GM23338 (cell line): ENCODE measurements at regions not wholly inside any gene's neighbourhood (a gene's known extent, or its start where the extent isn't known, plus 50 kb on each side); places are given as distances from the start of the nearest gene placed in this dataset.

ENCODE experiments used
- ATAC-seq: fragments of 200-7000 bp; cut with Tn5 transposase; 3 replicates; pipeline ENCODE4 v1.9.1; 2020
- DNase-seq: peaks from one replicate; pipeline ENCODE4 v3.0.0-alpha.2; 2015; ENCODE audit warnings: low spot score
- H2AFZ ChIP-seq: fragments of 200-600 bp; sonication (generic); 2 replicates; pipeline ENCODE4 v1.8.0; 2016; ENCODE audit warnings: antibody characterized with exemption, mild to moderate bottlenecking, moderate library complexity
- H3F3A ChIP-seq: fragments of 200-600 bp; sonication (generic); replicated peaks from 2 replicates; pipeline ENCODE4 v1.8.0; 2017; ENCODE audit warnings: antibody characterized with exemption, mixed run types, low read depth
- H3K27ac ChIP-seq: fragments of 200-600 bp; sonication (generic); 2 replicates; pipeline ENCODE4 v1.6.1; 2016; ENCODE audit warnings: low read depth
- H3K27me3 ChIP-seq: fragments of 200-600 bp; sonication (generic); 2 replicates; pipeline ENCODE4 v1.8.0; 2016; ENCODE audit warnings: mild to moderate bottlenecking, mixed run types, moderate library complexity; ENCODE audit not compliant: insufficient read depth
- H3K36me3 ChIP-seq: fragments of 200-600 bp; sonication (generic); 2 replicates; pipeline ENCODE4 v1.8.0; 2016; ENCODE audit warnings: mild to moderate bottlenecking; ENCODE audit not compliant: insufficient read depth
- H3K4me1 ChIP-seq: fragments of 200-600 bp; sonication (generic); 2 replicates; pipeline ENCODE4 v1.8.0; 2016; ENCODE audit warnings: mild to moderate bottlenecking, moderate library complexity; ENCODE audit not compliant: insufficient read depth
- H3K4me2 ChIP-seq: fragments of 200-600 bp; sonication (generic); 2 replicates; pipeline ENCODE4 v1.7.1; 2017; ENCODE audit warnings: mixed run types
- H3K4me3 ChIP-seq: fragments of 200-600 bp; sonication (generic); 2 replicates; pipeline ENCODE4 v1.6.1; 2016; ENCODE audit warnings: mixed run types
- H3K79me2 ChIP-seq: fragments of 200-600 bp; sonication (generic); replicated peaks from 2 replicates; pipeline ENCODE4 v1.8.0; 2017; ENCODE audit warnings: mild to moderate bottlenecking; ENCODE audit not compliant: insufficient read depth
- H3K9me2 ChIP-seq: fragments of 200-600 bp; sonication (generic); 2 replicates; pipeline ENCODE4 v1.8.0; 2017; ENCODE audit not compliant: insufficient read depth
- H4K20me1 ChIP-seq: fragments of 200-600 bp; sonication (generic); replicated peaks from 2 replicates; pipeline ENCODE4 v1.8.0; 2017; ENCODE audit warnings: mild to moderate bottlenecking; ENCODE audit not compliant: insufficient read depth
- H3K27ac Mint-ChIP-seq: 2 replicates; pipeline ENCODE4 v1.8.0; 2020; ENCODE audit warnings: inconsistent platforms, mild to moderate bottlenecking, moderate library complexity, mixed read lengths
- H3K27me3 Mint-ChIP-seq: 3 replicates; pipeline ENCODE4 v1.8.0; 2022; ENCODE audit warnings: low read depth, mild to moderate bottlenecking, moderate library complexity, mixed read lengths, inconsistent platforms; ENCODE audit not compliant: insufficient read depth, poor library complexity
- H3K36me3 Mint-ChIP-seq: 3 replicates; pipeline ENCODE4 v1.8.0; 2021; ENCODE audit warnings: low read depth, mild to moderate bottlenecking, inconsistent platforms, moderate library complexity, mixed read lengths
- H3K4me1 Mint-ChIP-seq: 3 replicates; pipeline ENCODE4 v1.8.0; 2020; ENCODE audit warnings: mild to moderate bottlenecking, inconsistent platforms, mixed read lengths
- H3K4me3 Mint-ChIP-seq: 3 replicates; pipeline ENCODE4 v1.8.0; 2021; ENCODE audit warnings: moderate library complexity, mild to moderate bottlenecking, inconsistent platforms, mixed read lengths
- H3K9me3 Mint-ChIP-seq: 3 replicates; pipeline ENCODE4 v1.8.0; 2020; ENCODE audit warnings: moderate library complexity, mild to moderate bottlenecking, inconsistent platforms, mixed read lengths
- CREB1 ChIP-seq: fragments of 250-450 bp; sonication (Bioruptor Pico); IDR thresholded peaks from 2 replicates; pipeline ENCODE4 v1.5.0; 2020; ENCODE audit warnings: low read depth, mild to moderate bottlenecking, moderate library complexity
- EZH2 ChIP-seq: fragments of 200-600 bp; sonication (generic); IDR thresholded peaks from one replicate; pipeline ENCODE4 v1.8.0; 2017; ENCODE audit warnings: antibody characterized with exemption, mild to moderate bottlenecking, low read depth; ENCODE audit not compliant: unreplicated experiment
- EZH2phosphoT487 ChIP-seq: fragments of 200-600 bp; sonication (generic); IDR thresholded peaks from one replicate; pipeline ENCODE4 v1.8.1; 2018; ENCODE audit warnings: antibody characterized with exemption; ENCODE audit not compliant: unreplicated experiment
- JUNB ChIP-seq: IDR thresholded peaks from one replicate; pipeline ENCODE4 v1.6.1; 2016; ENCODE audit warnings: antibody characterized with exemption; ENCODE audit not compliant: unreplicated experiment
- NANOG ChIP-seq: IDR thresholded peaks from 2 replicates; pipeline ENCODE4 v1.6.1; 2016; ENCODE audit warnings: antibody characterized with exemption, borderline replicate concordance
- POLR2AphosphoS5 ChIP-seq: IDR thresholded peaks from 2 replicates; pipeline ENCODE4 v1.6.1; 2016; ENCODE audit warnings: antibody characterized with exemption, low read depth
- REST ChIP-seq: IDR thresholded peaks from one replicate; pipeline ENCODE4 v1.6.1; 2018; ENCODE audit warnings: antibody characterized with exemption; ENCODE audit not compliant: unreplicated experiment
- STAT1 ChIP-seq: IDR thresholded peaks from one replicate; pipeline ENCODE4 v1.6.1; 2016; ENCODE audit warnings: antibody characterized with exemption; ENCODE audit not compliant: unreplicated experiment
- ZNF114 ChIP-seq: fragments of 250-450 bp; sonication (Bioruptor Pico); IDR thresholded peaks from 2 replicates; pipeline ENCODE4 v1.5.0; 2020; ENCODE audit warnings: mild to moderate bottlenecking, moderate library complexity
- ZNF331 ChIP-seq: fragments of 250-450 bp; sonication (Bioruptor Pico); IDR thresholded peaks from 2 replicates; pipeline ENCODE4 v1.5.0; 2020; ENCODE audit warnings: low read depth, mild to moderate bottlenecking, moderate library complexity
- ZNF462 ChIP-seq: fragments of 250-450 bp; sonication (Bioruptor Pico); IDR thresholded peaks from 2 replicates; pipeline ENCODE4 v1.5.0; 2020; ENCODE audit warnings: mild to moderate bottlenecking, moderate library complexity

GRCh38 chr4:158995040-158995439, 107.8 kb upstream of the RAPGEF2 start:
- Histone ChIP-seq H3K27me3 (no peaks in the 10 kb centered on the region), H3K4me3 (no peak overlapping the region), H4K20me1 (no peaks in the 10 kb centered on the region), H2AFZ (no peak overlapping the region), H3K27ac (no peak overlapping the region), H3K4me1 (no peaks in the 10 kb centered on the region), H3F3A (no peaks in the 10 kb centered on the region), H3K79me2 (no peaks in the 10 kb centered on the region), H3K36me3 (no peaks in the 10 kb centered on the region), H3K9me2 (no peaks in the 10 kb centered on the region), H3K4me2 (no peak overlapping the region)
- Mint-ChIP-seq H3K36me3 (no peaks in the 10 kb centered on the region), H3K4me3 (no peak overlapping the region), H3K27ac (no peak overlapping the region), H3K9me3 (0 out of 3 replicates have a peak, but pooled peaks cover 2% of the 10 kb centered on the region), H3K4me1 (peaks cover 3% of the 10 kb centered on the region; the same call in 1 of the 3 replicates), H3K27me3 (no peaks in the 10 kb centered on the region)
- no peak for ATAC-seq
- TF ChIP-seq EZH2phosphoT487 (no peak), ZNF114 (CRISPR knock-in tag) (no peak), POLR2AphosphoS5 (no peak), ZNF331 (no peak), JUNB (no peak), REST (no peak), CREB1 (no peak), EZH2 (no peak), STAT1 (no peak)
- DNase-seq = no peak

- Histone ChIP-seq H3F3A (no peaks in the 10 kb centered on the region), H3K4me3 (no peak overlapping the region)
- no peak overlapping the region for H3K27ac Mint-ChIP-seq
Measured at GRCh38 chr4:158995965-158996364, 106.9 kb upstream of the RAPGEF2 start.

More at GRCh38 chr4:158995965-158996364, 106.9 kb upstream of the RAPGEF2 start:
- Histone ChIP-seq H3K27me3 (no peaks in the 10 kb centered on the region), H3K4me1 (no peaks in the 10 kb centered on the region), H3K4me2 (no peak overlapping the region), H2AFZ (no peak overlapping the region), H3K27ac (no peak overlapping the region), H3K9me2 (no peaks in the 10 kb centered on the region), H3K36me3 (no peaks in the 10 kb centered on the region), H3K79me2 (no peaks in the 10 kb centered on the region), H4K20me1 (no peaks in the 10 kb centered on the region)
- no peaks in the 10 kb centered on the region for H3K36me3 Mint-ChIP-seq
- H3K4me3 Mint-ChIP-seq = no peak overlapping the region
- no peaks in the 10 kb centered on the region for H3K9me3 Mint-ChIP-seq
- TF ChIP-seq ZNF331 = no peak
- no peak for TF ChIP-seq NANOG
- no peak for TF ChIP-seq ZNF114 (CRISPR knock-in tag)
- TF ChIP-seq STAT1 = no peak
- no peak for TF ChIP-seq JUNB
- TF ChIP-seq ZNF462 (CRISPR knock-in tag) = no peak
- TF ChIP-seq POLR2AphosphoS5 = no peak
- DNase-seq (no peak), ATAC-seq (no peak)
- no peaks in the 10 kb centered on the region for H3K27me3 Mint-ChIP-seq
- peaks cover 3% of the 10 kb centered on the region; the same call in 1 of the 3 replicates for H3K4me1 Mint-ChIP-seq
